Omental fat pad (tissue), 3 donors: ENCODE measurements at regions not wholly inside any gene's neighbourhood (a gene's known extent, or its start where the extent isn't known, plus 50 kb on each side); places are given as distances from the start of the nearest gene placed in this dataset.

Experiments
- ATAC-seq: fragments of 150-250 bp; one replicate; pipeline ENCODE4 v1.9.1; 2016; ENCODE audit warnings: mild to moderate bottlenecking, moderate library complexity; ENCODE audit not compliant: low FRiP score
- DNase-seq: peaks from one replicate; pipeline ENCODE4 v3.0.0-alpha.2; 2019; ENCODE audit warnings: low spot score
- CTCF ChIP-seq, 3 donors: fragments of 450-650 bp; IDR thresholded peaks; one replicate each; pipeline ENCODE4 v1.5.1; 2016 to 2017; ENCODE audit warnings: antibody characterized with exemption in 3 of 3, mild to moderate bottlenecking in 3 of 3, moderate library complexity in 2 of 3

GRCh38 chr5:53239301-53239990 lies 129.9 kb upstream of the MOCS2 start:
- no peak for TF ChIP-seq CTCF (IDR thresholded peaks at IDR 0.05)
- DNase-seq (no peak), ATAC-seq (no peak)

GRCh38 chr5:53240661-53241060 lies 131.1 kb upstream of the MOCS2 start:
- DNase-seq (no peak), ATAC-seq (no peak)
- no peak for TF ChIP-seq CTCF (IDR thresholded peaks at IDR 0.05)

- TF ChIP-seq CTCF (IDR thresholded peaks at IDR 0.05) = no peak
- DNase-seq (no peak), ATAC-seq (no peak)
Measured at GRCh38 chr5:53241572-53241971, 132.0 kb upstream of the MOCS2 start.

- no peak for ATAC-seq
- DNase-seq = no peak
Measured at GRCh38 chr5:53243403-53243802, 133.8 kb upstream of the MOCS2 start.

GRCh38 chr5:53246042-53246836 lies 136.7 kb upstream of the MOCS2 start:
- TF ChIP-seq CTCF (IDR thresholded peaks at IDR 0.05) = no peak
- no peak for DNase-seq
- ATAC-seq = no peak

More at GRCh38 chr5:53243403-53243802, 133.8 kb upstream of the MOCS2 start:
- no peak for TF ChIP-seq CTCF (IDR thresholded peaks at IDR 0.05)

GRCh38 chr5:53249529-53250200 lies 140.1 kb upstream of the MOCS2 start:
- TF ChIP-seq CTCF (IDR thresholded peaks at IDR 0.05) = no peak
- ATAC-seq = no peak
- no peak for DNase-seq
